Tibial nerve (tissue), 4 donors: ENCODE measurements at regions not wholly inside any gene's neighbourhood (a gene's known extent, or its start where the extent isn't known, plus 50 kb on each side); places are given as distances from the start of the nearest gene placed in this dataset.

ENCODE experiments used
- DNase-seq, 2 donors: peaks; one replicate each; pipeline ENCODE4 v3.0.0-alpha.2; 2019; ENCODE audit warnings: low spot score in 2 of 2
- H3K27ac ChIP-seq, 4 donors: fragments of 200-600 bp; sonication (generic) in 3 of 4; one replicate each; pipeline ENCODE4 v1.5.1; 2017 to 2019; ENCODE audit warnings: mild to moderate bottlenecking in 1 of 4
- H3K27me3 ChIP-seq, 2 donors: fragments of 200-600 bp; sonication (generic) in 1 of 2; one replicate each; pipeline versions ENCODE4 v1.5.1 to v1.6.0; 2017 to 2019
- H3K36me3 ChIP-seq, 3 donors: fragments of 200-600 bp; sonication (generic); one replicate each; pipeline ENCODE4 v1.5.1; 2018 to 2019
- H3K4me1 ChIP-seq, 4 donors: fragments of 200-600 bp; sonication (generic) in 3 of 4; one replicate each; pipeline ENCODE4 v1.5.1; 2017 to 2019
- H3K4me3 ChIP-seq, 4 donors: fragments of 200-600 bp; sonication (generic) in 3 of 4; one replicate each; pipeline ENCODE4 v1.5.1; 2017 to 2019; ENCODE audit warnings: mild to moderate bottlenecking in 1 of 4, moderate library complexity in 1 of 4
- H3K9me3 ChIP-seq, 4 donors: fragments of 200-600 bp; sonication (generic) in 3 of 4; one replicate each; pipeline ENCODE4 v1.5.1; 2017 to 2019
- EP300 ChIP-seq, 2 donors: sonication (generic); formaldehyde crosslinking; IDR thresholded peaks; one replicate each; pipeline ENCODE4 v1.6.1; 2017; ENCODE audit warnings: antibody characterized with exemption in 2 of 2, mild to moderate bottlenecking in 1 of 2
- POLR2A ChIP-seq, 2 donors: fragments of 450-650 bp; IDR thresholded peaks; one replicate each; pipeline ENCODE4 v1.6.1; 2017; ENCODE audit warnings: antibody characterized with exemption in 2 of 2, mild to moderate bottlenecking in 2 of 2, moderate library complexity in 2 of 2
- WGBS, 2 donors: methylation state at CpG; one replicate each; pipeline ENCODE4 v1.1.5; 2018; 5-methylcytosine and 5-hydroxymethylcytosine counted together
- TF ChIP-seq, protein P1 (sequence below), 5 experiments: fragments of 200-600 bp in 3 of 5; fragments of 450-650 bp in 2 of 5; sonication (generic) in 3 of 5; IDR thresholded peaks; one replicate each; pipeline ENCODE4 v1.5.1; 2016 to 2019; ENCODE audit warnings: antibody characterized with exemption in 5 of 5, mild to moderate bottlenecking in 3 of 5, moderate library complexity in 2 of 5

DNA sequence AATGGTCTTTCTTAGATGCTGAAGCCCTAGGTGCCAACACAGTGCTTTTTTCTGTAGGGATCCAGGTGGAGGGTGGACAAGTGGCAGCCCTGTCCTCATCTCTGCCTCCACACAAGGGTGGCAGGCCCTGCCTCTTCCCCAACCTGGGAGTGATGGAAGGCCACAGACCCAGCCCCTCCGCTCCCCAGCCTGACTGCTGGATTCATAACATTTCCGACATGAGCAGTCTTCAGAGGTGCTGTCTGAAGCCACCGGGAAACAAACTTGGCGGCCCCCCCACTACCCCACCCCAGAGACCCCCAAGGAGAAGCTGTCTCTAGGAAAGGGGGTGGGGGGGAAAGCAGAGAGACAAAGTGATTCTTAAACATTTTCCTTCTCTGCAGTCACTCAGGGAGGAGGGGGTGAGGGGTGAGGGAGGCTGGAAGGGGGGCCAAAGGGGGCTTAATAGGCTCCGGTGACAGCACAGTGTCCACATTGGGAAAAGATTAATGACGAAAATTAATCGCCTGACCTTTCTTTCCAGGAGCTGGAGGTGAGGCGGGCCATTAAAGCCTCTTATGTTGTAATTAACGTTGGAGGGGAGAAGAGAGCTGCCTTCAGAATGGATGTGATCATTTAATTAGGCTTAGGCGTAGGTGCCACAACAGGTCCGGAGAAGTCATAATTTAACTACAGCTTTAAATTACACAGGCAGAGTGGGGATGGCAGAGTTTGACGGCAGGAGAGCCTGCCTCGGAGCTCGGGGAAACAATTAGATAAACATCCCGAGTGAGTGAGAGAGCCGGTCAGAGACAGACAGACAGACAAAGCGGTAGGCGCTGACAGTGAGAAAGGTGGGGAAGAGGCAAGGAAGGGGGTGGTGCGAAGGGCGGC lies 76.8 kb upstream of the FOXP4 start:
- peaks cover 0 to 24% (median 4%) of the 10 kb centered on the region in 4 donors for H3K4me1 ChIP-seq
- H3K27me3 ChIP-seq = peaks cover 0 to 25% of the 10 kb centered on the region in 2 donors
- H3K9me3 ChIP-seq = no peaks in the 10 kb centered on the region
- no peaks in the 10 kb centered on the region for H3K36me3 ChIP-seq
- TF ChIP-seq, protein P1, sequence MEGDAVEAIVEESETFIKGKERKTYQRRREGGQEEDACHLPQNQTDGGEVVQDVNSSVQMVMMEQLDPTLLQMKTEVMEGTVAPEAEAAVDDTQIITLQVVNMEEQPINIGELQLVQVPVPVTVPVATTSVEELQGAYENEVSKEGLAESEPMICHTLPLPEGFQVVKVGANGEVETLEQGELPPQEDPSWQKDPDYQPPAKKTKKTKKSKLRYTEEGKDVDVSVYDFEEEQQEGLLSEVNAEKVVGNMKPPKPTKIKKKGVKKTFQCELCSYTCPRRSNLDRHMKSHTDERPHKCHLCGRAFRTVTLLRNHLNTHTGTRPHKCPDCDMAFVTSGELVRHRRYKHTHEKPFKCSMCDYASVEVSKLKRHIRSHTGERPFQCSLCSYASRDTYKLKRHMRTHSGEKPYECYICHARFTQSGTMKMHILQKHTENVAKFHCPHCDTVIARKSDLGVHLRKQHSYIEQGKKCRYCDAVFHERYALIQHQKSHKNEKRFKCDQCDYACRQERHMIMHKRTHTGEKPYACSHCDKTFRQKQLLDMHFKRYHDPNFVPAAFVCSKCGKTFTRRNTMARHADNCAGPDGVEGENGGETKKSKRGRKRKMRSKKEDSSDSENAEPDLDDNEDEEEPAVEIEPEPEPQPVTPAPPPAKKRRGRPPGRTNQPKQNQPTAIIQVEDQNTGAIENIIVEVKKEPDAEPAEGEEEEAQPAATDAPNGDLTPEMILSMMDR (IDR thresholded peaks at IDR 0.05) = no peak
- TF ChIP-seq EP300 (IDR thresholded peaks at IDR 0.05) (no peak), POLR2A (IDR thresholded peaks at IDR 0.05) (no peak)
- 62 to 63% methylated on average over 20 of the region's 20 CpGs for WGBS, 2 donors
- H3K4me3 ChIP-seq = peak overlapping the region in 2 of 4 donors; percentile 6 to 32
- no peak overlapping the region for H3K27ac ChIP-seq
- DNase-seq = no peak

DNA sequence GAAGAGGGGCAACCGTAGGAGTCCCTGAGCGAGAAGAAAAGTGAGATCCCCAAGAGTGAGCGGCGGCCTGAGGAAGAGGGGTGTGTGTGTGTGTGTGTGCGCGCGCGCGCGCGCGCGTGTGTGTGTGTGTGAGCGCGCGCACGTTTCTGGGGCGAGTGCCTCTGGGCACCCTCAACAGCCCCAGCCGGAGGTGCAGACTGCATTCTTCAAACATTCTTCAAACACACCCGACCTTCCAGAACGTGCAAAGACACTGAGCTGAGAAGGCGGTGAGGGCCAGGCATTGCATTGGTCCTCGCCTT lies 76.2 kb upstream of the FOXP4 start:
- Histone ChIP-seq H3K27ac (no peak overlapping the region), H3K27me3 (peaks cover 0 to 25% of the 10 kb centered on the region in 2 donors), H3K36me3 (no peaks in the 10 kb centered on the region), H3K9me3 (no peaks in the 10 kb centered on the region), H3K4me3 (peak overlapping the region in 2 of 4 donors; percentile 6 to 32), H3K4me1 (peaks cover 0 to 24% (median 4%) of the 10 kb centered on the region in 4 donors)
- TF ChIP-seq POLR2A (IDR thresholded peaks at IDR 0.05) (no peak), EP300 (IDR thresholded peaks at IDR 0.05) (no peak)
- TF ChIP-seq, protein P1 (IDR thresholded peaks at IDR 0.05) = no peak
- WGBS, 2 donors = 16 to 37% methylated on average over 23 of the region's 23 CpGs
- peak in 1 of 2 donors; percentile 20 for DNase-seq

DNA sequence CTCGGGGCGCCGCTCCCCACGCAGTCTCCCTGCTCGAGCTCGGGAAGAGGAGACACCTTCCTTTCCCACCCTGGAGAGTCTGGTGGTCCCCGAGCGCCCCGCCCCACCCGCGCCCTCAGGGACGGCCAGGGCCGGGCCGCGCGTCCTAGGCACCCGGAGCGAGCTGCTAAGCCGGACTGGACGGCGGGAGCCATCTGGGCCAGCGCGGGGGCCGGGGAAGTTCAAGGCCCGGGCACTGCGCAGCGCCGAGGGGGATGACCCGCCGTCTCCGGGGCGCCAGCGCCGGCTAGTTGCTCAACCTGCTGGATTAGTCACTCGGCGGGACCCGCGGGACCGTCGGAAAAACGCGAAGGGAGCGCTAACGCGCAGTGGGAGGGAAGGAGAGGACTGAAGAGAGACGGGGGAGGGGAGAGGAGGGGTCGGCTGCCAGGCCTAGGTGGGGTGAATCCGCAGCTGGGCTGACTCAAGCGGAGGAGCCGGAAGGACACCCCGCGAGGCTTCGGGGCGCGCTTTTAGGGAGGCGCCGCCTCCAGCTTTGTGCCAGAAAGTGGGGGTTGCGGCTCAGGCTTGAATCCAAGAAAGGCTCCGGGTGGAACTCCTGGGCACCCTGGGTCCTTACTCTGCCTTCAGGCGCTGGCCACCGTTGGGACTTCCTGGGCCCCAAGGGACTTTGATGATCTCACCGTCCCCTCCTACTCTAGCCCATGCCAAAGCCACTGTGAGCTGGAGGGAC lies 75.7 kb upstream of the FOXP4 start:
- TF ChIP-seq EP300 (IDR thresholded peaks at IDR 0.05) = peak in 1 of 2 donors; percentile 38
- no peak for TF ChIP-seq POLR2A (IDR thresholded peaks at IDR 0.05)
- Histone ChIP-seq H3K36me3 (no peaks in the 10 kb centered on the region), H3K9me3 (no peaks in the 10 kb centered on the region), H3K4me1 (peaks cover 0 to 24% (median 4%) of the 10 kb centered on the region in 4 donors), H3K27me3 (peaks cover 0 to 25% of the 10 kb centered on the region in 2 donors), H3K4me3 (peak overlapping the region in 2 of 4 donors; percentile 6 to 32), H3K27ac (no peak overlapping the region)
- WGBS, 2 donors = 3 to 9% methylated on average over 40 to 55 of the region's 62 CpGs
- DNase-seq = peak; percentile 45 to 55

DNA sequence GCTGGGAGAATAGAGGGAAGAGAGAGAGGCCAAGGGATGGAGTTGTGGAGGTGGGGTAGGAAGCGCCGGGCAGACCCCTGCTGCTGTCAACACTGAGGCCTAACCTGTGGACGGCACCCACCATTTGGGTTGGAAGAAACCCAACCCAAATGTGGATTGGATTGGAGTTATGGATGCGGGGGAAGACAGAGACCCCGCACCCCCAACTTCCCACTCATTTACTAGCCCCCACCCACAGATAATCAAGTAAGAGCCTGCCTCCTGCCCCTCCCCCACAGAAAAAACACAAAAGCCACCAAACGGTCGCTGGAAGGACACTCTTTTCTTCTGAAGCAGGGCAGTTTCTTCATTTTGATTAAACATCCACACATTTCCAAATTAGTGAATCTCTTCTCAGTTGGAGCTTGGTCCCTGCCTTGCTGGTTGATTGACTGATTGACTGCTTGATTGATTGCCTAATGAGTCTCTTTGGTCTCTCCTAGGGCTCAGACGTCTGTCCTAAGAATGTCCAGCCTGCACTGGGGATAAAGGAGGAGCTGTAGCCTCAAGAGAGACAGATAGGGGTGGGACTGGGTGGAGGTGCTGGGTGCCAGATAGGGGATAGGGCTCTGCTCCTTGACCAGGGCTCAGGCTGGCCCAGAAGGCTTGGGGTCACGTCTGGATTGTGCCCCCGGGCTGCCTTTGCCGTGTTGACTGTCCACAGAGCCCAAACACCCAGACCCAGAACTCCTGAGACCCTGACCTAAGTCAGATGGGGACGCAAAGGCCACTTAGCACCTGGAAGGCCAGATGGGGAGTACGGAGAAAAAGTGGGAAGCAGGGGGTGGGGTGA lies 74.9 kb upstream of the FOXP4 start:
- Histone ChIP-seq H3K4me3 (no peak overlapping the region), H3K36me3 (no peaks in the 10 kb centered on the region), H3K27me3 (peaks cover 0 to 26% of the 10 kb centered on the region in 2 donors), H3K27ac (no peak overlapping the region), H3K9me3 (no peaks in the 10 kb centered on the region), H3K4me1 (peaks cover 0 to 24% (median 4%) of the 10 kb centered on the region in 4 donors)
- WGBS, 2 donors = 69 to 70% methylated on average over 13 of the region's 13 CpGs
- DNase-seq = no peak
- TF ChIP-seq, protein P1 (IDR thresholded peaks at IDR 0.05) = no peak
- TF ChIP-seq POLR2A (IDR thresholded peaks at IDR 0.05) = no peak
- TF ChIP-seq EP300 (IDR thresholded peaks at IDR 0.05) = no peak

DNA sequence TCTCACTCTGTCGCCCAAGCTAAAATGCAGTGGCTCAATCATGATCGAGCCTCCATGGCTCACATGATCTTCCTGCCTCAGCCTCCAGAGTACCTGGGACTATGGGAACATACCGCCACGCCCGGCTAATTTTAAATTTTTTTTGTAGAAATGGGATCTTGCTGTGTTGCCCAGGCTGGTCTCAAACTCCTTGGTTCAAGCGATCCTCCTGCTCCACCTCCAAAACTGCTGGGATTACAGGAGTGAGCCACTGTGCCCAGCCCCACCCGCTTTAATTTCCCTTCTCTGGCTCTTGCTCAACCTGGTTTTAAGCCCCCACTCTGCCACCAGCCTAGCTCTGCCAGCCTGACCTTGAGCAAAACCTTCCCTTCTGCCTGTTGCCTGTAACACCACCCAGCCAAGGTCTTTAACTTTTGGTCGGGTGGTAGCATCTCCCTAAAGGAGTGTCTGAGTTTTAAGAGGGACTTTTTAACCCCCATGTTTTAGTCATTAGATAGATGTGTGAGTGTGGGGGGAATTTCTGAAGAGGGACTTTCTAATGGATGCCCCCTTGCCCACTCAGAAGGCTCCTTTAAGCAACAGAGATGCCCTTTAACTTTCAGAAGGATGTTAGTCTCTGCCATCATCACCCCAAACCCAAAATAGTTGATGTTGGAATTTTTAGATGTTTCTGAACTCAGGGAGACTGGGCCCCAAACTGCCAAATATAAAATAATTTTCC lies 71.8 kb upstream of the FOXP4 start:
- peaks cover 0 to 29% of the 10 kb centered on the region in 2 donors for H3K27me3 ChIP-seq
- peaks cover 0 to 20% (median 4%) of the 10 kb centered on the region in 4 donors for H3K4me1 ChIP-seq
- H3K27ac ChIP-seq = no peak overlapping the region
- TF ChIP-seq, protein P1 (IDR thresholded peaks at IDR 0.05) = no peak
- TF ChIP-seq EP300 (IDR thresholded peaks at IDR 0.05) = no peak
- TF ChIP-seq POLR2A (IDR thresholded peaks at IDR 0.05) = no peak
- DNase-seq = no peak
- WGBS, 2 donors = 89 to 92% methylated on average over 8 of the region's 8 CpGs
- no peaks in the 10 kb centered on the region for H3K36me3 ChIP-seq
- H3K9me3 ChIP-seq = no peaks in the 10 kb centered on the region
- no peak overlapping the region for H3K4me3 ChIP-seq
